GM18517 (cell line): ENCODE measurements at regions not wholly inside any gene's neighbourhood (a gene's known extent, or its start where the extent isn't known, plus 50 kb on each side); places are given as distances from the start of the nearest gene placed in this dataset.
A peak's percentile ranks its signal among the peaks of the same experiment; 100 is the strongest.
"Not testable (repeated sequence)": the region's sequence is repeated elsewhere in the genome, so short reads cannot be mapped to it uniquely, and the experiment has no call there.

Source experiments
- ATAC-seq: cut with Tn5 transposase; IDR thresholded peaks from one replicate; pipeline ENCODE4 v1.9.1; 2021; ENCODE audit warnings: mild to moderate bottlenecking, moderate library complexity; ENCODE audit not compliant: unreplicated experiment

GRCh38 chr7:130942211-130942964 lies 208.4 kb upstream of the KLF14 start:
- peak; percentile 44 for ATAC-seq

- ATAC-seq, result no peak
These were observed 209.4 kb upstream of the KLF14 start for GRCh38 chr7:130943336-130943901.

GRCh38 chr7:130943981-130944380 lies 210.0 kb upstream of the KLF14 start:
- ATAC-seq, result no peak

- ATAC-seq, result no peak
These were observed 211.0 kb upstream of the KLF14 start for GRCh38 chr7:130944997-130945396.

- no peak for ATAC-seq
These were observed 211.4 kb upstream of the KLF14 start for GRCh38 chr7:130945411-130945811.

GRCh38 chr7:130946114-130946513 lies 212.1 kb upstream of the KLF14 start:
- ATAC-seq, result no peak

- no peak for ATAC-seq
These were observed 214.0 kb upstream of the KLF14 start for GRCh38 chr7:130947792-130948580.

GRCh38 chr7:130948822-130949221 lies 214.8 kb upstream of the KLF14 start:
- no peak for ATAC-seq

GRCh38 chr7:130949550-130949949 lies 215.5 kb upstream of the KLF14 start:
- ATAC-seq, result no peak

GRCh38 chr7:130950054-130950453 lies 216.0 kb upstream of the KLF14 start:
- no peak for ATAC-seq

GRCh38 chr7:130950741-130951140 lies 216.7 kb upstream of the KLF14 start:
- ATAC-seq, result no peak

- no peak for ATAC-seq
These were observed 217.4 kb upstream of the KLF14 start for GRCh38 chr7:130951303-130951975.

- ATAC-seq, result no peak
These were observed 218.2 kb upstream of the KLF14 start for GRCh38 chr7:130951976-130952876.

- ATAC-seq, result no peak
These were observed 219.2 kb upstream of the KLF14 start for GRCh38 chr7:130953196-130953595.

- ATAC-seq, result no peak
These were observed 221.0 kb upstream of the KLF14 start for GRCh38 chr7:130954918-130955564.

- ATAC-seq, result no peak
These were observed 221.5 kb upstream of the KLF14 start for GRCh38 chr7:130955565-130955919.

- no peak for ATAC-seq
These were observed 222.6 kb upstream of the KLF14 start for GRCh38 chr7:130956417-130957136.

- ATAC-seq, result no peak
These were observed 223.1 kb upstream of the KLF14 start for GRCh38 chr7:130957137-130957513.

- not testable (repeated sequence) for ATAC-seq
These were observed 223.9 kb upstream of the KLF14 start for GRCh38 chr7:130957722-130958435.
